NOMO-1 (cell line): ENCODE measurements at regions not wholly inside any gene's neighbourhood (a gene's known extent, or its start where the extent isn't known, plus 50 kb on each side); places are given as distances from the start of the nearest gene placed in this dataset.
"Not testable (repeated sequence)": the region's sequence is repeated elsewhere in the genome, so short reads cannot be mapped to it uniquely, and the experiment has no call there.

ENCODE experiments used
- DNase-seq, 2 experiments: peaks; one replicate each; lab custom pipeline; 2025; ENCODE audit not compliant: unreplicated experiment in 2 of 2; lab: John Stamatoyannopoulos, UW

- not testable (repeated sequence) for DNase-seq
These were observed 190.3 kb downstream of the RAB11FIP2 start for GRCh38 chr10:117856426-117856825.

GRCh38 chr10:117860135-117860534, 186.6 kb downstream of the RAB11FIP2 start:
- no peak for DNase-seq

GRCh38 chr10:117860823-117861222, 185.9 kb downstream of the RAB11FIP2 start:
- peak in 1 of 2 experiments; percentile 17 for DNase-seq

DNA sequence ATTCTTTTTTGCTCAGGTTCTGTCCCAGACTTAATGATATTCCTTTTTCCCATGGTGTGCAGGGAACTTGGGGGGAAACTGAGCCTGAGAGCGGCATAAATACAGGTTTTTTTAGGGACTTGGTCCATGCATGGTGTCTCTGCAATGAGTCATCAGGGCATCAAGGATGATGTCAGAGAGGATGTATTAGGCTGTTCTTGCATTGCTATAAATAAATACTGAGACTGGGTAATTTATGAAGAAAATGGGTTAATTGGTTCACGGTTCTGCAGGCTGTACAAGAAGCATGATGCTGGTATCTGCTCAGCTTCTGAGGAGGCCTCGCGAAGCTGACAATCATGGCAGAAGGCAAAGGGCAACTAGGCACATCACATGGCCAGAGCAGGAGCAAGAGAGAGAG, 185.4 kb downstream of the RAB11FIP2 start:
- no peak for DNase-seq

- no peak for DNase-seq
These were observed 183.0 kb downstream of the RAB11FIP2 start for GRCh38 chr10:117863771-117864170.

GRCh38 chr10:117865945-117866344, 180.8 kb downstream of the RAB11FIP2 start:
- DNase-seq: no peak

DNA sequence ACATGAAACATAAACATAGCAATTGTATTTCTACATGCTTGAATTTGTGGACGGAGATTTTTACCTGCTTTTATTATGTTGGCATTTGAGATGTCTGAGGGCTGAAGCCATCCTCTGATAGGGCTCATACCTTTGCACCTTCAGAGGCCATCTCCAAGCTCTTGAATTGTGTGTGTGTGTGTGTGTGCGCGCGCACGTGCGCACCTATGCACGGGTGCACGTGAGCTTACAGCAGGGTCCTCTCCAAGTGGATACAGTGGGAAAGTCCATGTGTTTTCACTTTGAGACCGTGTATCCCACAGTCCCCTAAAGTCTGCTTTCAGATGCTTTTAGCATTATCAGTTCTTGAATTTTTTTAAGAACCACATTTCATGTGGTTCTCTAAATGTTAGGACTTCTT, 178.6 kb downstream of the RAB11FIP2 start:
- no peak for DNase-seq

DNA sequence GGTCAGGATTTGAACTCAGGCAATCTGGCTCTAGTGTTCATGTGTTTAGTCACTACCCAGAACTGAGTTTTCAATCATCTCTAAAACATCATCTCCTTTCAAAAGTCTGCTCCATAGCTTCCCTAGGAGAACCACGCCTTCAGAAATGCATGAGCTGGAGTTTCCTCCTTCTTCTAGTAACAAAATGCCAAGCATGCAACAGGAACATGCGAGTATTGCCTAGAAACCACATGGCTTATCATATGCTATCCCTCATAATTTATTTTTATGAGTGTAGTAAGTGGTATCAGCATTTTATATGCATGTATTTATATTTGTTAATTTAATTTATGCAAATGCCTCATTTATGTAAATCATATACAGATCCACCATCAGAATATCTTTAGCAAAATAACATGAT, 170.9 kb downstream of the RAB11FIP2 start:
- no peak for DNase-seq

DNA sequence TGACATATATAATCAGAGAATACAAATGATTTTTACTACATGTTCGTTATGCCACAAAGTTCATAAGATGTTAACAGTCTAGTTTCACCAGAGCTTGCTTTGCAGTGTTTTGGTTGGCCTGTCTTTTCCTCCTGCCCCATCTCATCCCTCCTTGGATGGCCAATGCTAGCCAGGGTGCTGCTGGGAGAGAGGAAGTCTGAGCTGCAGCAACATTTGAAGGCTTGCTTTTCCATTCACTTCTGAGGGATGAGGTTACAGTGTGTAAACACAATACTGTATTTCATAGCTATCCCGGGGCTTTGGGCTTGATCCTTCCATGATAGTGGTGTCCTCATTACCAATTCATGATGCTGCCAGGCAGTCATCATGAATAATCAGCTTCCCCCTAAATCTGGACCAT, 170.5 kb downstream of the RAB11FIP2 start:
- DNase-seq: no peak

GRCh38 chr10:117878626-117879025, 168.1 kb downstream of the RAB11FIP2 start:
- DNase-seq: no peak

DNA sequence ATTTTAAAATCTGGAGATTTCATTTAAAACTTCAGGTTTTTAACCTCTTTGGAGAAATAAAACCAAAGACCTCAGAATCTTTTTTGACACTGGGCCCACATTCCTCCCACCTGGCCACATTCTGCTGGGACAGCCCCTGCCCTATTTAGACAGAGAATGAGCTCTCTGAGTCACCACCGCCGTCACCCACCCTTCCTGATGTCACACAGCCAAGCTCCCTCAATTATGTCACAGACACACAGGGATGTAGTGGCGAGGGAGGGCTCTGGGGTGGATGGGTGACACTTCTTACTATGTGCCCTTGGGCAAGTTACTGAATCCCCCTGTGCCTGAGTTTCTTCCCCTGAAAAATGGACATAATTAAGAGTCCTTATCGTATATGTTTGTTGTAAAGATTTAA, 162.6 kb downstream of the RAB11FIP2 start:
- DNase-seq: no peak

DNA sequence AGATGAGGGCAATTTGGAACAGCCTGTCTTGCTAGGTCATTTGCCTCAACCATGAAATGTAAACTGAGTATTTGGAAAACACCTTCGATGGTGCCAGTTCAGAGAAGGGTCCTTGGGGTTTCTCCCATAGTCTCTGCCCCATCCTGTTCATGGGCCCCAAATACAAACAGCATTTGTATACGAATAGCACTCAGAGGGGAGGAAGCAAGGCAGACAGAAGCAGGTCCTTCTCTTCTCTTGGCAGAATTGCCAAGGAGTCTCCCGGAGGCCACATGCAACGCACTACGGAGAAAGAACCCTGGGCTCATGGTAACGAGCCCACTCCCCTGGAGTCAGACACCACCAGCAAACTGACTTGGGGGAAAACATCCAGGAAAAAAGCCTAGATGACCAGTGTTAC, 162.1 kb downstream of the RAB11FIP2 start:
- no peak for DNase-seq

GRCh38 chr10:117885206-117885829, 161.4 kb downstream of the RAB11FIP2 start:
- no peak for DNase-seq

DNA sequence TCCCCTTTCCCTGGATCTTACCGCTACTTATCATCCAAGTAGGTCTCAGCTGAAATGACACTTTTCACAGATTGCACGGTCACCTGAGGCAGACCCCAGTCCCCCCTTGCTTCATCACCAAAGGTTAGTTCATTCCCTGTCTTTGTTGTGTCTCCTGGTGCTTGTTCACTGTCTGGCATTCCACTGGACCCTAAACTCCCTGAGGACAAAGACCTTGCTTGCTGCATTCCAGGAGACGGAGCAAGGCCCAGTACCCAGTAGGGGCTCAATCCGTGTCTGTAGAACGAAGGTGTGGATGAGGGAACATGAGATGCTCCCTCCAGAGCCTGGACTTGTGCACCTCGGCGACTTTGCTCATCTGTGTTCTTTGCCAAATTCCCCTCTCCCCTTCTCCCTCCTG, 160.0 kb downstream of the RAB11FIP2 start:
- DNase-seq: no peak

DNA sequence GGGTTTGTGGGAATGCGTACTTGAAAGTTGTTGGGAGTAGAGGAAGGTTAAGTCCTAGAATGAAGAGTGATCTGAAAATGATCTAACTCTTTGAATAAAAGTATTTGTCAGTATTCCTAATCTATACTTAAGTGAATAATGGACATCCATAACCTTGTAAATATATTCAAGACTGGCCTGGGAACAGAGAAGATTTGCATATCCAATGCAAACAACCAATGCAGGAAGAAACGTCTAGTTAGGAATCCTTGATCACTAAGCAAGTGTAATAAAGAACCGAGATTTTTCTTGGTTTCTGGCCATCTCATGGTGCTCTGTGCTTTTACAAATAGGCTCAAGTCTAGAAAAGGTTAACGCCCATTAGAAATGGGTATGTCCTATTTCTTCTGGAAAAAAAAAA, 157.1 kb downstream of the RAB11FIP2 start:
- no peak for DNase-seq

DNA sequence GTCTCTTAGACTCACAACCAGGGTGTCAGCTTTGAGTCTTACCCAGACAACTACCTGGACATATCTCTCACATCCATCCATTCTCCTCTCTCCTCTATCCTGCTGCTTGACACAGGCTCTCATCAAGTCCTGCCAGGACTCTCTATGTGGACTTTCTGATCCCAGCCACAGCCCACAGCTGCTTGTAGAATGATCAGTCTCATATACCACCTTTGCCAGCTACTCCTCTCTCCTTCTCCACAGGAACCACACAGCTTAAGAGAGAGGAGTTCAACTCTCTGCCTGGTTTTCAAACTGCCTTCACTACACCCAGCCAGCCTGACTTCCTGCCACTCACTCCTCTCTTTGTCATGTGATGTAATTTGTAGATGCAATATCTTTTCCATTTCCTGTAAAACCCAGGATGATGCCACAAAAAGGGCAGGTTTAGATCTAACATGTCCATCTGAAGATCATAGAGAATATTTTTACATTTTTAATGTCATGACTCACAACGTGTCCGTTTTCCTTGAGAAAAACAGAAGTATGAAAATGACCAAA, 154.0 kb downstream of the RAB11FIP2 start:
- no peak for DNase-seq

DNA sequence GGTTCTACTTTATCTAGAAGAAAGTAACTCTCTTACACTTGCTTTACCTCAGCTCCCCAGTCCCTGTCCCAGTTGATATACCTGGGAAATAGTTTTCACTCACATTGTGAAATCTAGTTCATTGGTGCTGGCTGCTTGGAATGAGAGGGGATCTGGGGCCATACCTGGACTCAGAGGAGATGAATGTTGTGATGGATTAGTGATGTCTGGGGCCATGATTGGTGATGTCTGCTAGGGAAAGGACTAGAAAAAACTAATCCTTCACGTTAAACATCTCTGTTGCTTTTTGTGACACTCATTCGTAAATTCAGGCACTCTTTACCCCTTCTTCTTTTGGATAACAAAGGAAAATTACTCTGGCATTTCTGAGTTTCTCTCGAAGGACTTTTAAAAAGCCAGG, 152.4 kb downstream of the RAB11FIP2 start:
- DNase-seq: no peak

GRCh38 chr10:117896517-117896916, 150.2 kb downstream of the RAB11FIP2 start:
- DNase-seq: no peak

DNA sequence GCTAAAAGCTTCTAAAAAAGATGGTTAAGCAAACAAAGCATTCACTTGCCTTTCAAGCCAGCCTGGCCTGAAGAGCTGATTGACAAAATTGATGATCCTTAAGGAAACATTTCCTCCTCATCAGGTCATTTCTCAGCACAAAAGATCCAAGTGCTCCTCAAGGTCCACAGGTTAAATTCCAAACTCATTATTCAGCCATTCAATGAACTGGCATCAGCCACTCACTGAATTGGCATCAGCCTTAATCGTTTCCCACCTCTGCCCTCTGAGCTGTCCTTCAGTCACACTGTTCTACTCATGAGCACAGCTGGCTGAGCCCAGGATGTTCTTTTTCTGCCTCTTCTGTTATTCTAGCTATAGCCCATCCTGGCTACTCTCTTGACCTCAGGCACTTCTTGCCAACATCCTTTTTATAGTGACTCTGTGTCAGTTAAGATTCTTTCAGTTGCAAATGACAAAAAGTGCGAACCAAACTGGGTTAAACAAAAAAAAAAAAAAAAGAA, 147.5 kb downstream of the RAB11FIP2 start:
- DNase-seq: no peak

DNA sequence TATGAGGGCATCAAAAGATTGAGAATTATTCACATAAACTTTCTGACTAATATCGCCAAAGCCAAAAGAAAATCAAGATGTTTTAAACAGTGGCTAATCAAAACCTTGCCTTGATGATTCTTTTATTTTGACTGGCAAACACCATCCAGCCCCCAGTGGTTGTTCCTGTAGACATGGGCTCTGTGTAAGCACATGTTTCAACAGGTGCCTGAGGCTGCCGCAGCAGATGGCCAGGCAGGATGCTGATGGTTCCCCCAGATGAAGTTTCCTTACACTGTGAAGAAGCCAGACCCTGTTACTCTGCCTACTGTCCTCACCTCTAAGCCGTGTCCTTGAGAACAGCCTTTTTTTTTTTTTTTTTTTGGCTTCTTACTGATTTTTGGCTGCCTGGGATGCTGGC, 146.5 kb downstream of the RAB11FIP2 start:
- no peak for DNase-seq

- DNase-seq: no peak
These were observed 142.9 kb downstream of the RAB11FIP2 start for GRCh38 chr10:117903854-117904253.

DNA sequence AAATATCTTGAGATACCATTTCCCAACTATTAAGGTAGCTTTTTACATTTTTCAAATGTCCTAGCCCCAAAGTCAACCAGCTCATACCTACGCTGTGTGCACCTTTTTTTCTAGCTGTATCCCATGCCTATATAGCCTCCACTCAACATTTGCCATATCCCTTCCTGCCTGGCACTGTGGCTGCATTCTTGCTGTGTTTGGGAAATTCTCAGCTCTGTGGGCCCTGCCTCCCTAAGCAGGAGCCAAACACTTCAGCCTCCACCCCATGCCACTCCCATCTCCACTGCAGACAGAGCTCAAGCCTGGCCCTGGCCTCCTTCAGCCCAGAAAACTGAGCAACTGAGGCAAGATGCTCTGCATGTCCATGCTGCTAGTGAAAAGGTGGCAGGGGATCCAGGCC, 141.3 kb downstream of the RAB11FIP2 start:
- DNase-seq: no peak

DNA sequence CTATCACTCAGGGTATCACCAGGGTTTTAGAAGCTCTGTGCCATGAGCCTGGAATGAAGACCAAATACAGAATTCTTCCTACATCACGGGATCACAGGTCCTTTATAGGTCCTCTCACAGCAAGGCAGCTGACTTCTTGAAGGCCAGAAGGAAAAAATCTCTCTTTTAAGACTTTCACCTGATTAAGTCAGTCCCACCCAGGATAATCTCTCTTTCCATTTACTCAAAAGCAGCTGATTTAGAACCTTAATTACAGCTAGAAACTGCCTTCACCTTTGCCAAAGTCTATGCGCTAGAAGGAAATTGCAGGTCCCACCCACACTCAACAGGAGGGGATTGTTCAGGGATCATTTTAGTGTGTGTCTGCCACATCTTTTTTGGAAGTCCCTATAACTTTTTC, 135.1 kb downstream of the RAB11FIP2 start:
- no peak for DNase-seq
